ENCODE measurements at regions not wholly inside any gene's neighbourhood (a gene's known extent, or its start where the extent isn't known, plus 50 kb on each side); places are given as distances from the start of the nearest gene placed in this dataset.
A peak's percentile ranks its signal among the peaks of the same experiment; 100 is the strongest.

- Histone ChIP-seq H3K9me3 (no peaks in the 10 kb centered on the region), H3K36me3 (no peaks in the 10 kb centered on the region), H3K27ac (no peak overlapping the region), H3K4me1 (peaks cover 0 to under 1% of the 10 kb centered on the region in 2 donors), H3K27me3 (no peaks in the 10 kb centered on the region), H3K4me3 (no peak overlapping the region)
- intact Hi-C loops (cut with DNase I; ENCODE audit: low total_unique reads): no loop called here
- TF ChIP-seq CTCF (IDR thresholded peaks at IDR 0.05) (no peak), POLR2AphosphoS5 (IDR thresholded peaks at IDR 0.05) (no peak), POLR2A (IDR thresholded peaks at IDR 0.05) (no peak)
- no peak for DNase-seq (ENCODE audit: low spot score in 2 of 2)
These were observed 240.3 kb downstream of the ZIC1 start for GRCh38 chr3:147649475-147649874.

DNA sequence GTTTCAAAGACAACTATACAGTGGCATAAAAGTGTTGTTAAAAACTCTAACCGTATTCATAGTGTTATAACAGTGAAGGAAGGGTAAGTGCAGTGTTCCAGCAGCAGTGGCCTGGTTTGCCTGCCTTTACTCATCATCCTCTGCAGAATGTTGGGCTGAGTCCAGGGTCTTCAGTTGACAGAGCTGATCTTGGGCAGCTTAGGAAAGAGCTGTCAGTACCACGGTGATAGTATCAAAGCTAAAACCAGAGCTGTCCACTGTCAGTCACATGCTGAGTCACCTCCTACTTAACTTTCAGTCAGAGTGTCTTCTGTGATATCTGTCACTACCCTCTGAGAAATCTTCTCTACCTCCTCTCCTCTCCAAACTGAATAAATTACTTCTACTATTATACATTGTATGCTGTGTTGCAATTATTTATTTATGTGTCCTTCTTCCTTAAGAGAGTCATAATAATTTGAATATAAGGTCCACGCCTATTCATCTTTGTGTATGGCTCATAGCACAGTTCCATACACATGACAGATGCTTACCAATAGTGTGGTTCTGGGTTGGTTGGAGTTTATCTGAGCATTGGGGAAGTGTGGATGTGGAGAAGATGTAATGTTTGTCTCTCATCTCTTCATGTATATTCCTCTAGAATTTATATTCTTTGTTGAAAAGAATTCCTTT is 242.1 kb downstream of the ZIC1 start:
- H3K9me3 ChIP-seq: no peaks in the 10 kb centered on the region
- H3K36me3 ChIP-seq: no peaks in the 10 kb centered on the region
- no peak overlapping the region for H3K27ac ChIP-seq
- TF ChIP-seq CTCF (IDR thresholded peaks at IDR 0.05) (no peak), POLR2AphosphoS5 (IDR thresholded peaks at IDR 0.05) (no peak), POLR2A (IDR thresholded peaks at IDR 0.05) (no peak)
- intact Hi-C loops (cut with DNase I; ENCODE audit: low total_unique reads): no loop called here
- H3K27me3 ChIP-seq: no peaks in the 10 kb centered on the region
- DNase-seq (ENCODE audit: low spot score in 2 of 2): no peak
- peaks cover 0 to 9% of the 10 kb centered on the region in 2 donors for H3K4me1 ChIP-seq
- no peak overlapping the region for H3K4me3 ChIP-seq

DNA sequence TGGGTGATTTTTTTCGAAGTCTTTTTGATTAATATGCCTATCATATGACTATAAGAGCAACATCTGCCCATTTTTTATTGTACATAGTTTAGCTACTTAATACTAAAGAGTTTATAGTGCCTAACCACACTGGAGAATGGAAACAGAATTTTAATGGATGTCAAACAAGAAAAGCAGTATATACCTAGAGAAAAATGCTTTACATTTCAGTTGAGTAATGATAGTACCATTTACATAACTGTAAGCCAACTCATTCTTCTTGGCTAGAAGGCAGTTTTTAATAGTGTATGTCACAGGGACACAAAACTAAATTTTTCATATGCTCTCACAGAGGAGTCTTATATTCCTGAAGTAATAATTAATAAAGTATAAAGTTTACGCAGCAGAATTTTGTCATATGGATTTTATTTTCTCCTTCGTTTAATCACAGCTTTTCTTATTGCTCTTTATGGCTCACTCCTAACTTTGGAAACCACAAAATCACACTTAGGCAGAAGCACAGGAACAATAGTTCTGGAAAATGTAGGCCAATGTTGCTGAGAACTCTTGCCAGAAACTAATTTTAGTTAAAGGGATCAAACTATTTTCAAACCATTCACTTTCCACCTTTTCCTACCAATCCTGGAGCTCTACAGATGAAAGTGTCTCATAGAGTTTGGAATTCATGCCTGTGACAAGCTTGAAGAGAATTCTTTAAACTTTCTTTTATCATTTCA is 243.6 kb downstream of the ZIC1 start:
- Histone ChIP-seq H3K9me3 (no peaks in the 10 kb centered on the region), H3K36me3 (no peaks in the 10 kb centered on the region), H3K27ac (no peak overlapping the region), H3K4me3 (no peak overlapping the region), H3K4me1 (peaks cover 0 to 9% of the 10 kb centered on the region in 2 donors), H3K27me3 (no peaks in the 10 kb centered on the region)
- TF ChIP-seq POLR2A (IDR thresholded peaks at IDR 0.05) (no peak), POLR2AphosphoS5 (IDR thresholded peaks at IDR 0.05) (no peak), CTCF (IDR thresholded peaks at IDR 0.05) (no peak)
- no peak for DNase-seq (ENCODE audit: low spot score in 2 of 2)
- intact Hi-C loops (cut with DNase I; ENCODE audit: low total_unique reads): no loop called here

DNA sequence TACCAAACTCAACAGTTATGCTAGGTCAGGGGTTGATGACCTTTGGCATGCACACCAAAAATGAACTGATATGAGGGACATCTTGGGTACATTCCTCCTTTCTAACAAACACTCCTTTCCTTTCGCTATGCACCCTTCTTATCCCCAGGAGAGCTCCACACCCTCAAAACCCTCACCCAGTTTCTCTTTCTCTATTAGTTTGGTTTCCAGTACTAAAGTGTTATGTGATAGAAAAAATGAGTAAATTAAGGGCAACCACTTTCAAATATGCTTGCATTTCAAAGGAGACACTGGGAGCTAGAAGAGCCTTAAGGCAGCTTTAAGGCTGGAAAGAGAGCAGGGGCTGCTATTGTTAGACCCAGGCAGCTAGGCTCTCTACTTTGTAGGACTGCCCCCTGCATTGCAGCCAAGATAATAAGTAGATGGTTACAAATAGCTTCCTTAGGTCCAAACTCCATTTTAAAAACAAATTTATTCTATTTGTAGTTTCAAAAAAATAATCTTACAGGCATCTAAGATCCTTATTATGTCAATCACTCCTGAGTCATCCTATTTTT is 244.3 kb downstream of the ZIC1 start:
- Histone ChIP-seq H3K4me3 (no peak overlapping the region), H3K27ac (no peak overlapping the region), H3K36me3 (no peaks in the 10 kb centered on the region), H3K27me3 (no peaks in the 10 kb centered on the region), H3K9me3 (no peaks in the 10 kb centered on the region), H3K4me1 (peaks cover 0 to 9% of the 10 kb centered on the region in 2 donors)
- TF ChIP-seq CTCF (IDR thresholded peaks at IDR 0.05) (no peak), POLR2A (IDR thresholded peaks at IDR 0.05) (no peak), POLR2AphosphoS5 (IDR thresholded peaks at IDR 0.05) (no peak)
- DNase-seq (ENCODE audit: low spot score in 2 of 2): no peak
- intact Hi-C loops (cut with DNase I; ENCODE audit: low total_unique reads): no loop called here

GRCh38 chr3:147654827-147655226 is 245.7 kb downstream of the ZIC1 start:
- DNase-seq (ENCODE audit: low spot score in 2 of 2): peak in 1 of 2 donors; percentile 70
- intact Hi-C loops (cut with DNase I; ENCODE audit: low total_unique reads): no loop called here
- TF ChIP-seq POLR2AphosphoS5 (IDR thresholded peaks at IDR 0.05): peak in 1 of 3 donors; percentile 24
- no peak for TF ChIP-seq CTCF (IDR thresholded peaks at IDR 0.05)
- no peak overlapping the region for H3K4me3 ChIP-seq
- H3K9me3 ChIP-seq: no peaks in the 10 kb centered on the region
- peaks cover 0 to 9% of the 10 kb centered on the region in 2 donors for H3K4me1 ChIP-seq
- no peaks in the 10 kb centered on the region for H3K27me3 ChIP-seq
- peak overlapping the region in 1 of 2 donors; percentile 34 for H3K27ac ChIP-seq
- H3K36me3 ChIP-seq: no peaks in the 10 kb centered on the region

Measured in breast epithelium (tissue), 4 donors.